SJCRH30 (cell line): ENCODE measurements at regions not wholly inside any gene's neighbourhood (a gene's known extent, or its start where the extent isn't known, plus 50 kb on each side); places are given as distances from the start of the nearest gene placed in this dataset.
A peak's percentile ranks its signal among the peaks of the same experiment; 100 is the strongest.

Experiments
- DNase-seq, 2 experiments: peaks; one replicate each; pipeline ENCODE4 v3.0.0-alpha.2; 2015 to 2020
- H3K27ac ChIP-seq: fragments of 250-450 bp; sonication (Bioruptor Pico); 2 replicates; pipeline ENCODE4 v1.5.1; 2020; ENCODE audit warnings: mild to moderate bottlenecking, moderate library complexity
- H3K27me3 ChIP-seq: fragments of 250-450 bp; sonication (Bioruptor Pico); 2 replicates; pipeline ENCODE4 v1.5.1; 2020; ENCODE audit warnings: mild to moderate bottlenecking, moderate library complexity
- H3K36me3 ChIP-seq: fragments of 250-450 bp; sonication (Bioruptor Pico); 2 replicates; pipeline ENCODE4 v1.5.1; 2020; ENCODE audit warnings: mild to moderate bottlenecking, moderate library complexity
- H3K4me1 ChIP-seq: fragments of 250-450 bp; sonication (Bioruptor Pico); 2 replicates; pipeline ENCODE4 v1.5.1; 2020; ENCODE audit warnings: mild to moderate bottlenecking, moderate library complexity
- H3K4me3 ChIP-seq: fragments of 250-450 bp; sonication (Bioruptor Pico); 2 replicates; pipeline ENCODE4 v1.5.1; 2020; ENCODE audit warnings: mild to moderate bottlenecking, moderate library complexity
- H3K9me3 ChIP-seq: fragments of 250-450 bp; sonication (Bioruptor Pico); replicated peaks from 2 replicates; pipeline ENCODE4 v1.5.1; 2020; ENCODE audit warnings: mild to moderate bottlenecking, moderate library complexity

- peaks cover 12% of the 10 kb centered on the region for H3K4me1 ChIP-seq
- no peak overlapping the region for H3K27ac ChIP-seq
- no peaks in the 10 kb centered on the region for H3K9me3 ChIP-seq
- 0 out of 2 replicates have a peak, but pooled peaks cover 3% of the 10 kb centered on the region for H3K27me3 ChIP-seq
- DNase-seq, result peak in 1 of 2 experiments; percentile 13
- no peak overlapping the region for H3K4me3 ChIP-seq
- H3K36me3 ChIP-seq, result no peaks in the 10 kb centered on the region
These were observed 60.8 kb downstream of the NSMCE3 start for GRCh38 chr15:29208836-29209235.

- H3K27me3 ChIP-seq, result 0 out of 2 replicates have a peak, but pooled peaks cover 3% of the 10 kb centered on the region
- H3K4me1 ChIP-seq, result peaks cover 12% of the 10 kb centered on the region
- peak; percentile 58 to 71 for DNase-seq
- H3K4me3 ChIP-seq, result no peak overlapping the region
- H3K36me3 ChIP-seq, result no peaks in the 10 kb centered on the region
- no peak overlapping the region for H3K27ac ChIP-seq
- H3K9me3 ChIP-seq, result no peaks in the 10 kb centered on the region
These were observed 61.3 kb downstream of the NSMCE3 start for GRCh38 chr15:29208352-29208751.

- no peak overlapping the region for H3K27ac ChIP-seq
- no peak overlapping the region for H3K4me3 ChIP-seq
- 0 out of 2 replicates have a peak, but pooled peaks cover 3% of the 10 kb centered on the region for H3K27me3 ChIP-seq
- peaks cover 12% of the 10 kb centered on the region for H3K4me1 ChIP-seq
- H3K36me3 ChIP-seq, result no peaks in the 10 kb centered on the region
- no peak for DNase-seq
- no peaks in the 10 kb centered on the region for H3K9me3 ChIP-seq
These were observed 61.9 kb downstream of the NSMCE3 start for GRCh38 chr15:29207758-29208108.

GRCh38 chr15:29207027-29207757, 62.4 kb downstream of the NSMCE3 start:
- no peak overlapping the region for H3K27ac ChIP-seq
- H3K9me3 ChIP-seq, result no peaks in the 10 kb centered on the region
- H3K27me3 ChIP-seq, result 0 out of 2 replicates have a peak, but pooled peaks cover 3% of the 10 kb centered on the region
- no peak overlapping the region for H3K4me3 ChIP-seq
- no peak for DNase-seq
- peaks cover 12% of the 10 kb centered on the region for H3K4me1 ChIP-seq
- no peaks in the 10 kb centered on the region for H3K36me3 ChIP-seq

- H3K9me3 ChIP-seq, result no peaks in the 10 kb centered on the region
- no peaks in the 10 kb centered on the region for H3K27me3 ChIP-seq
- DNase-seq, result no peak
- no peak overlapping the region for H3K27ac ChIP-seq
- no peaks in the 10 kb centered on the region for H3K36me3 ChIP-seq
- H3K4me1 ChIP-seq, result peaks cover 12% of the 10 kb centered on the region
- H3K4me3 ChIP-seq, result no peak overlapping the region
These were observed 64.4 kb downstream of the NSMCE3 start for GRCh38 chr15:29205186-29205585.

GRCh38 chr15:29204369-29204755, 65.3 kb downstream of the NSMCE3 start:
- H3K27ac ChIP-seq, result no peak overlapping the region
- H3K4me3 ChIP-seq, result no peak overlapping the region
- H3K9me3 ChIP-seq, result no peaks in the 10 kb centered on the region
- no peaks in the 10 kb centered on the region for H3K36me3 ChIP-seq
- no peaks in the 10 kb centered on the region for H3K27me3 ChIP-seq
- DNase-seq, result no peak
- H3K4me1 ChIP-seq, result peaks cover 12% of the 10 kb centered on the region

GRCh38 chr15:29203718-29204368, 65.8 kb downstream of the NSMCE3 start:
- Histone ChIP-seq H3K9me3 (no peaks in the 10 kb centered on the region), H3K36me3 (no peaks in the 10 kb centered on the region), H3K27me3 (no peaks in the 10 kb centered on the region), H3K4me1 (peaks cover 10% of the 10 kb centered on the region), H3K27ac (no peak overlapping the region), H3K4me3 (no peak overlapping the region)
- no peak for DNase-seq

- Histone ChIP-seq H3K27me3 (no peaks in the 10 kb centered on the region), H3K27ac (no peak overlapping the region), H3K9me3 (no peaks in the 10 kb centered on the region), H3K4me3 (no peak overlapping the region), H3K4me1 (no peaks in the 10 kb centered on the region), H3K36me3 (no peaks in the 10 kb centered on the region)
- DNase-seq, result no peak
These were observed 72.9 kb downstream of the NSMCE3 start for GRCh38 chr15:29196722-29197121.

GRCh38 chr15:29196290-29196689, 73.3 kb downstream of the NSMCE3 start:
- H3K4me1 ChIP-seq, result no peaks in the 10 kb centered on the region
- DNase-seq, result no peak
- no peak overlapping the region for H3K27ac ChIP-seq
- no peaks in the 10 kb centered on the region for H3K36me3 ChIP-seq
- no peak overlapping the region for H3K4me3 ChIP-seq
- no peaks in the 10 kb centered on the region for H3K27me3 ChIP-seq
- H3K9me3 ChIP-seq, result no peaks in the 10 kb centered on the region

GRCh38 chr15:29194866-29195265, 74.8 kb downstream of the NSMCE3 start:
- Histone ChIP-seq H3K4me1 (no peaks in the 10 kb centered on the region), H3K27ac (no peak overlapping the region), H3K4me3 (no peak overlapping the region), H3K9me3 (no peaks in the 10 kb centered on the region), H3K27me3 (no peaks in the 10 kb centered on the region), H3K36me3 (no peaks in the 10 kb centered on the region)
- no peak for DNase-seq

- H3K36me3 ChIP-seq, result no peaks in the 10 kb centered on the region
- H3K4me3 ChIP-seq, result no peak overlapping the region
- H3K27me3 ChIP-seq, result no peaks in the 10 kb centered on the region
- no peaks in the 10 kb centered on the region for H3K4me1 ChIP-seq
- no peak for DNase-seq
- no peaks in the 10 kb centered on the region for H3K9me3 ChIP-seq
- H3K27ac ChIP-seq, result no peak overlapping the region
These were observed 86.4 kb downstream of the NSMCE3 start for GRCh38 chr15:29183071-29183831.

GRCh38 chr15:29182590-29182989, 87.0 kb downstream of the NSMCE3 start:
- H3K4me1 ChIP-seq, result no peaks in the 10 kb centered on the region
- no peaks in the 10 kb centered on the region for H3K9me3 ChIP-seq
- no peaks in the 10 kb centered on the region for H3K36me3 ChIP-seq
- no peak overlapping the region for H3K27ac ChIP-seq
- H3K4me3 ChIP-seq, result no peak overlapping the region
- no peak for DNase-seq
- H3K27me3 ChIP-seq, result no peaks in the 10 kb centered on the region

- H3K27ac ChIP-seq, result no peak overlapping the region
- DNase-seq, result no peak
- no peaks in the 10 kb centered on the region for H3K4me1 ChIP-seq
- H3K27me3 ChIP-seq, result no peaks in the 10 kb centered on the region
- H3K4me3 ChIP-seq, result no peak overlapping the region
- H3K36me3 ChIP-seq, result no peaks in the 10 kb centered on the region
- H3K9me3 ChIP-seq, result no peaks in the 10 kb centered on the region
These were observed 96.6 kb downstream of the NSMCE3 start for GRCh38 chr15:29172742-29173725.

GRCh38 chr15:29170521-29170920, 99.1 kb downstream of the NSMCE3 start:
- H3K9me3 ChIP-seq, result no peaks in the 10 kb centered on the region
- no peak overlapping the region for H3K4me3 ChIP-seq
- H3K27me3 ChIP-seq, result no peaks in the 10 kb centered on the region
- H3K4me1 ChIP-seq, result no peaks in the 10 kb centered on the region
- no peaks in the 10 kb centered on the region for H3K36me3 ChIP-seq
- peak in 1 of 2 experiments; percentile 7 for DNase-seq
- H3K27ac ChIP-seq, result no peak overlapping the region
